LNCaP clone FGC (cell line): ENCODE measurements at regions not wholly inside any gene's neighbourhood (a gene's known extent, or its start where the extent isn't known, plus 50 kb on each side); places are given as distances from the start of the nearest gene placed in this dataset.

ENCODE experiments used
- DNase-seq: peaks from one replicate; pipeline ENCODE4 v3.0.0-alpha.2; 2011; ENCODE audit warnings: low read depth
- H3K4me3 ChIP-seq: 2 replicates; pipeline ENCODE4 v1.5.1; 2011; ENCODE audit warnings: mild to moderate bottlenecking, low read depth, low read length, control low read depth
- TF ChIP-seq, protein P1 (sequence below): IDR thresholded peaks from 2 replicates; pipeline ENCODE4 v1.5.1; 2012; ENCODE audit warnings: mild to moderate bottlenecking; ENCODE audit not compliant: control insufficient read depth, insufficient read depth; ENCODE audit errors: extremely low read depth

DNA sequence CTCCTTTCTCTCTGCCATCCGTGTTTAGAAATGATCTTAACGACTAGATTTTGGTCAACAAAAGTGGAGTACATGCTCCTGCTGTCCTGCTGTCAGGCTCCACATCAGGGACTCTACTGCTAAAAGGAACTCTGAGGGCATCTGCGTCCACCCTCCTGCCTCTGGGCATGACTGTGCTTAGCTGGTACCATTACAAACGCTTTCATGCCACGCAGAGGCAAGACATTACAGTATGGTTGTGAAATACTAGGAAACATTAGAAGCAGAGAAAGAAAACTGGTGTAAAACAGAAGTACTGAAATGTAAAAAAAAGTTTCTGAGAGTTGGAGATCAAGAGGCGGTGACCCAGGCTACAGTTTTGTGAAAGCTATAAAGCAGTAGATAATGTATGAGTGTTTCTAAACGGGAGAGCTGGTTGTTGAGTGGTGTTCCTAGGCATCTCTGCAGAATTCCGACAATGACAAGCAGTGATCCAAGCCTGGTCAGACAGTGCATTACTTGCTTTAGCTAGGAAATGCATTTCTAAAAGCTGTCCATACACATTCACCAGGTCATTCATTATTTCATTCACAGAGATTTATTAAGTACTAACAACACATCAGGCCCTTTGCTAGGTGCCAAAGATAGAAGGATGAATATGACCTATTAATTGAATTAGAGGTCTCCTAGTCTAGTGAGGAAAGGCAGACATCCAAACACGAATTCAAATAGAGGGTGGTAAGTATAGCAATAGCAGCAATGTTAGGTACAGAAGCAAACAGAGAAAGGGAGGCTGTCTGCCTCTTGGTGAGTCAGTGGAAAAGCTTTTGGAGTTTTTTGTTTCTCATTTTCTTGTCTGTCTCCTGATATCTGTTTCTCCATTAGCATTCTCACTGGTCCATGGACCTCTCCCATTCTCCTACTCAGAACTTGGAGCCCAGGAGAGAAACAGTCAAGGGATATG, 401.9 kb downstream of the LMO4 start:
- H3K4me3 ChIP-seq = no peak overlapping the region
- no peak for DNase-seq

DNA sequence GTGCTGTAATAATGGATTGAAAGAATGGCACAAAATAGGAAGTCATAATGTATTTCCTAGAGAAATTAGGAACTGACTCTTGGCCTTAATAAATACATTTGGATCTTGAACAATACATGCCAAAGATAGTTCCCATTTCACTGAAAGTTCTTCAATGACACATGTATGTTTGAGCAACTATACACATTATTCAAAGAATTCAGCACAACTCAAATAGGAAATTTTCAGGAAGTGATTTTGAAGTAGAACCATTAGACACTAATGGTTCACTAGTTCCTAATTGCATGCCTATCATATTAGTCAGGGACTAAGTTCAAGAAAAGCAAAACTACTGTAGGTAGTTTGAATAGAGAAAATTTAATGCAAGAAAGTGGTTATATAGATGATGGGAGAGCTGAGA, 404.7 kb downstream of the LMO4 start:
- no peak for DNase-seq
- TF ChIP-seq, protein P1, sequence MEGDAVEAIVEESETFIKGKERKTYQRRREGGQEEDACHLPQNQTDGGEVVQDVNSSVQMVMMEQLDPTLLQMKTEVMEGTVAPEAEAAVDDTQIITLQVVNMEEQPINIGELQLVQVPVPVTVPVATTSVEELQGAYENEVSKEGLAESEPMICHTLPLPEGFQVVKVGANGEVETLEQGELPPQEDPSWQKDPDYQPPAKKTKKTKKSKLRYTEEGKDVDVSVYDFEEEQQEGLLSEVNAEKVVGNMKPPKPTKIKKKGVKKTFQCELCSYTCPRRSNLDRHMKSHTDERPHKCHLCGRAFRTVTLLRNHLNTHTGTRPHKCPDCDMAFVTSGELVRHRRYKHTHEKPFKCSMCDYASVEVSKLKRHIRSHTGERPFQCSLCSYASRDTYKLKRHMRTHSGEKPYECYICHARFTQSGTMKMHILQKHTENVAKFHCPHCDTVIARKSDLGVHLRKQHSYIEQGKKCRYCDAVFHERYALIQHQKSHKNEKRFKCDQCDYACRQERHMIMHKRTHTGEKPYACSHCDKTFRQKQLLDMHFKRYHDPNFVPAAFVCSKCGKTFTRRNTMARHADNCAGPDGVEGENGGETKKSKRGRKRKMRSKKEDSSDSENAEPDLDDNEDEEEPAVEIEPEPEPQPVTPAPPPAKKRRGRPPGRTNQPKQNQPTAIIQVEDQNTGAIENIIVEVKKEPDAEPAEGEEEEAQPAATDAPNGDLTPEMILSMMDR = no peak
- H3K4me3 ChIP-seq = no peak overlapping the region

More for the DNA sequence above, 401.9 kb downstream of the LMO4 start:
- TF ChIP-seq, protein P1 = no peak

DNA sequence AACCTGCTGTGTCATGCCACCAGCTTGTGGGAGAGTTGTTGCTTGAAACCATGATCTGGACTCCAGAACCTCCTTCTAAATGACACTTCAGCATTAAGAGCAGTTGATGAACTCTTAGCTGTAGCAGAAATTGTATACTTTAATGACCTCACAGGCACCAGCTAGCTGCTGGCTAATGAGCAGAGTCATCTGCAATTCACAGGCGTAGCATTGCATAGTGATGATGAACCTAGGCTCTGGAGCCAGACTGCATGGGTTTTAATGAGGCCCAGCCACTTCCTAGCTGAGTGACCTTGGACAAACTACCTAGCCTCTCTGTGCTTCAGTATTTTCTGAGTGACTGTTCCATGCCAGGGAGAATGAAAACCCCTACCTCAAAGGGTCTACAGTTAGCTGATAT, 407.1 kb downstream of the LMO4 start:
- DNase-seq = no peak
- H3K4me3 ChIP-seq = no peak overlapping the region
- TF ChIP-seq, protein P1 = no peak

DNA sequence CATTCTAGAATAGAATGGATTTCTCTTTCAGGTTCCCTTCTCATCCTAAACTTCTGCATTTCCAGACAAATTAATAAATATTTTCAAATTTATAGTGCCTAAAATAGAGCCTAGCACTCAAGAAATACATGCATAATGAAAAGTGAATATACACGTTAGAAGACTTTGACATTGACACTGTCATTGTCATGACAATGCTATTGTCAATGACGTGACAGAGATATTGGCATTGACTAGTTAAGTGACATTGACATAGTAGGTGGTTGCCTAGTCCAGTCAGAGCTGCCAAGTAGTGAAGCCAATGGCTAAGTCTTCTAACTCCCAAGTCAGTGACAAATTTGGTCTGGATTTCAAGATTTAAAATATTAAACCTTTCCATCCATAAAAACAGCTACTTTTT, 410.5 kb downstream of the LMO4 start:
- no peak for DNase-seq
- TF ChIP-seq, protein P1 = no peak
- no peak overlapping the region for H3K4me3 ChIP-seq

DNA sequence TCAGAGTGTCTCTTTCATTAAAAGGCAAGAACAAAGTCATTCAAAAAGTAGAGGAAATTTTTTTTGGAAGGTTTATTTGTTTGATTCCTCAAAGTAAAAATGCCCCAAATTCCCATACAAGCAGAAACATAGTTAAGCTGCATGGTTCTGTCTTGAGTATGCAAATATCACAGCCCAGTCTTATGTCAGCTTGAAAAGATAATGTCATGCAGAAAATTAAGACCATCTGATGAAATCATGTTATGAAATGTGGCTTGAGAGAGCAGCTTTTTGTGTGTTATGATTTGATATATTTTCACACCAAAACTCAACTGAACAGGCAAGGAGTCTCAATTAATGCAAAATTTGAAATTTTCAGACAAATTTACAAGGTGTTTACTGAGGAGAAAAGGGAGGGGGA, 411.0 kb downstream of the LMO4 start:
- DNase-seq = no peak
- TF ChIP-seq, protein P1 = no peak
- H3K4me3 ChIP-seq = no peak overlapping the region

DNA sequence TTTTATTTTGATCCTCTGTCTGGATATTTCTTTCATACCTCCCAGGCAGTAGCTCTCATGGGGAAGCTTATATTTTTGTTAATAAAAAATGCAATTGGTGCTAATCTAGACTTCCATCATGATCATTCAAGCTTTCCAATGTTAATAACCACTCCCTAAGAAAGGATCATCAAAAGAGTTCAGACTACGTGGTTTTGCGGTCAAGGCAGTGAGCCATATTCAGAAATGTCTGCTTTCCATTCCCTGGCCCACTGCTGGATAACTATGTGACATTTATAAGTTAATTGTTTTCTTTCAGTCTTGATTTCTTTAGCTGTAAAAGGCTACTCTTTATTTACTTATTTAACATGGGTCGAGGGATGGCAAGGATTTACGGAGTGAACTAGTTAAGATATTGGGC, 414.6 kb downstream of the LMO4 start:
- no peak overlapping the region for H3K4me3 ChIP-seq
- TF ChIP-seq, protein P1 = no peak
- no peak for DNase-seq

DNA sequence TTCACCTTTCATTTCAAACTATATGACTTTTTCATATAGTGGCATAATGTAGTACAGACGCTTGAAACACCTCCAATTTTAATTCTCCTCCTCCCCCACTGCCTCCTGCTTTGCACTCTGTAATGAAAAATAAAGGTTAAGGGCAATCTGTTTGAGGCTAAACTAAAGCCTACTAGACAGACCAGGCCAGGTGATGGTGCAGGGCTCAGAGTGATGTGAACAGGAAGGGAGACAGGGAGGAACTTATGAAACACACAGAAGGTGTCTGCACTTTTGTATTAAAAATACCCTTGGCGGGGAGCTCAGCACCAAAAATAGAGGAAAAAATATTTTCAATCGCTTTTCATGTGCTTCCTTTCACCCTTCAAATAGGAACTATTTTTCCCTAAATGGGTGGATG, 415.4 kb downstream of the LMO4 start:
- TF ChIP-seq, protein P1 = no peak
- no peak overlapping the region for H3K4me3 ChIP-seq
- no peak for DNase-seq
